Smooth muscle cell (in vitro differentiated cells): ENCODE measurements at regions not wholly inside any gene's neighbourhood (a gene's known extent, or its start where the extent isn't known, plus 50 kb on each side); places are given as distances from the start of the nearest gene placed in this dataset.

ENCODE experiments used
- DNase-seq: peaks from one replicate; lab custom pipeline; 2025; ENCODE audit not compliant: unreplicated experiment; lab: John Stamatoyannopoulos, UW
- H2AFZ ChIP-seq: fragments of 200-600 bp; sonication (generic); 2 replicates; pipeline ENCODE4 v1.6.0; 2016; ENCODE audit warnings: antibody characterized with exemption, low read depth, mild to moderate bottlenecking
- H3F3A ChIP-seq: fragments of 200-600 bp; sonication (generic); 2 replicates; pipeline ENCODE4 v1.6.0; 2017; ENCODE audit warnings: antibody characterized with exemption, low read depth
- H3K27ac ChIP-seq: fragments of 200-600 bp; sonication (generic); 2 replicates; pipeline ENCODE4 v1.5.1; 2016; ENCODE audit warnings: low read depth, mild to moderate bottlenecking
- H3K27me3 ChIP-seq: fragments of 200-600 bp; sonication (generic); 2 replicates; pipeline ENCODE4 v1.6.1; 2016; ENCODE audit warnings: low read depth, mild to moderate bottlenecking
- H3K36me3 ChIP-seq: fragments of 200-600 bp; sonication (generic); 2 replicates; pipeline ENCODE4 v1.5.1; 2016; ENCODE audit warnings: low read depth
- H3K4me1 ChIP-seq: fragments of 200-600 bp; sonication (generic); 2 replicates; pipeline ENCODE4 v1.5.1; 2016; ENCODE audit warnings: low read depth
- H3K4me2 ChIP-seq: fragments of 200-600 bp; sonication (generic); 2 replicates; pipeline ENCODE4 v1.6.0; 2016; ENCODE audit warnings: mild to moderate bottlenecking
- H3K4me3 ChIP-seq: fragments of 200-600 bp; sonication (generic); 2 replicates; pipeline ENCODE4 v1.5.1; 2016; ENCODE audit warnings: mild to moderate bottlenecking
- H3K79me2 ChIP-seq: fragments of 200-600 bp; sonication (generic); 2 replicates; pipeline ENCODE4 v1.6.0; 2016; ENCODE audit warnings: low read depth, mild to moderate bottlenecking
- H3K9ac ChIP-seq: fragments of 200-600 bp; sonication (generic); 2 replicates; pipeline ENCODE4 v1.6.0; 2016; ENCODE audit warnings: low read depth
- H3K9me3 ChIP-seq: fragments of 200-600 bp; sonication (generic); replicated peaks from 2 replicates; pipeline ENCODE4 v1.5.1; 2016; ENCODE audit warnings: low read depth
- H4K20me1 ChIP-seq: fragments of 200-600 bp; sonication (generic); 2 replicates; pipeline ENCODE4 v1.6.0; 2016; ENCODE audit warnings: low read depth
- CTCF ChIP-seq: fragments of 200-600 bp; sonication (generic); IDR thresholded peaks from 2 replicates; pipeline ENCODE4 v1.5.1; 2017; ENCODE audit warnings: borderline replicate concordance, mild to moderate bottlenecking, antibody characterized with exemption; ENCODE audit not compliant: insufficient read depth, poor library complexity, severe bottlenecking
- WGBS: methylation state at CpG from one replicate; pipeline ENCODE4 v1.1.7; 2016; ENCODE audit warnings: low lambda C conversion rate; 5-methylcytosine and 5-hydroxymethylcytosine counted together

GRCh38 chr6:126779331-126779730, 339.1 kb upstream of the RSPO3 start:
- no peaks in the 10 kb centered on the region for H3K27me3 ChIP-seq
- H3K27ac ChIP-seq, result no peak overlapping the region
- no peak for TF ChIP-seq CTCF
- no peaks in the 10 kb centered on the region for H3F3A ChIP-seq
- no peak for DNase-seq
- H3K9me3 ChIP-seq, result no peaks in the 10 kb centered on the region
- WGBS, result 82% methylated on average over 3 of the region's 3 CpGs
- H3K36me3 ChIP-seq, result no peaks in the 10 kb centered on the region
- peaks cover 4% of the 10 kb centered on the region for H3K4me1 ChIP-seq
- H3K79me2 ChIP-seq, result no peaks in the 10 kb centered on the region
- no peak overlapping the region for H3K4me3 ChIP-seq
- no peaks in the 10 kb centered on the region for H4K20me1 ChIP-seq
- H2AFZ ChIP-seq, result no peak overlapping the region
- H3K9ac ChIP-seq, result no peak overlapping the region
- no peak overlapping the region for H3K4me2 ChIP-seq

- Histone ChIP-seq H3K36me3 (no peaks in the 10 kb centered on the region), H3K4me2 (no peak overlapping the region), H3K4me3 (no peak overlapping the region), H3K9ac (no peak overlapping the region), H3F3A (no peaks in the 10 kb centered on the region), H3K4me1 (no peaks in the 10 kb centered on the region), H3K79me2 (no peaks in the 10 kb centered on the region), H3K27ac (no peak overlapping the region), H4K20me1 (no peaks in the 10 kb centered on the region), H2AFZ (no peak overlapping the region), H3K27me3 (no peaks in the 10 kb centered on the region), H3K9me3 (no peaks in the 10 kb centered on the region)
- TF ChIP-seq CTCF, result no peak
- 71% methylated on average over 2 of the region's 2 CpGs for WGBS
- no peak for DNase-seq
These were observed 336.9 kb upstream of the RSPO3 start for GRCh38 chr6:126781582-126781981.

- H3K4me2 ChIP-seq, result no peak overlapping the region
- H3K79me2 ChIP-seq, result no peaks in the 10 kb centered on the region
- no peaks in the 10 kb centered on the region for H3K9me3 ChIP-seq
- no peaks in the 10 kb centered on the region for H3K4me1 ChIP-seq
- H3K27me3 ChIP-seq, result no peaks in the 10 kb centered on the region
- no peaks in the 10 kb centered on the region for H3K36me3 ChIP-seq
- TF ChIP-seq CTCF, result no peak
- H3K4me3 ChIP-seq, result no peak overlapping the region
- no peak overlapping the region for H3K9ac ChIP-seq
- 85% methylated on average over 2 of the region's 2 CpGs for WGBS
- no peak overlapping the region for H2AFZ ChIP-seq
- no peak overlapping the region for H3K27ac ChIP-seq
- H3F3A ChIP-seq, result no peaks in the 10 kb centered on the region
- H4K20me1 ChIP-seq, result no peaks in the 10 kb centered on the region
- DNase-seq, result no peak
These were observed 334.2 kb upstream of the RSPO3 start for GRCh38 chr6:126784161-126784790.

GRCh38 chr6:126786262-126786661, 332.2 kb upstream of the RSPO3 start:
- H3K4me2 ChIP-seq, result no peak overlapping the region
- H3K4me1 ChIP-seq, result no peaks in the 10 kb centered on the region
- no peak overlapping the region for H3K9ac ChIP-seq
- no peaks in the 10 kb centered on the region for H4K20me1 ChIP-seq
- H3K27ac ChIP-seq, result no peak overlapping the region
- no peak overlapping the region for H2AFZ ChIP-seq
- H3F3A ChIP-seq, result no peaks in the 10 kb centered on the region
- no peaks in the 10 kb centered on the region for H3K9me3 ChIP-seq
- DNase-seq, result no peak
- H3K27me3 ChIP-seq, result no peaks in the 10 kb centered on the region
- no peak overlapping the region for H3K4me3 ChIP-seq
- H3K79me2 ChIP-seq, result no peaks in the 10 kb centered on the region
- H3K36me3 ChIP-seq, result no peaks in the 10 kb centered on the region
- no peak for TF ChIP-seq CTCF
- WGBS, result 93% methylated on average over 1 of the region's 1 CpG
